DMS 273 (cell line): ENCODE measurements at regions not wholly inside any gene's neighbourhood (a gene's known extent, or its start where the extent isn't known, plus 50 kb on each side); places are given as distances from the start of the nearest gene placed in this dataset.
A peak's percentile ranks its signal among the peaks of the same experiment; 100 is the strongest.

Experiments
- DNase-seq: peaks from one replicate; lab custom pipeline; 2025; ENCODE audit not compliant: unreplicated experiment; lab: John Stamatoyannopoulos, UW

- DNase-seq = no peak
Observed at GRCh38 chr18:6648581-6648980, 80.9 kb upstream of the ARHGAP28 start.

DNA sequence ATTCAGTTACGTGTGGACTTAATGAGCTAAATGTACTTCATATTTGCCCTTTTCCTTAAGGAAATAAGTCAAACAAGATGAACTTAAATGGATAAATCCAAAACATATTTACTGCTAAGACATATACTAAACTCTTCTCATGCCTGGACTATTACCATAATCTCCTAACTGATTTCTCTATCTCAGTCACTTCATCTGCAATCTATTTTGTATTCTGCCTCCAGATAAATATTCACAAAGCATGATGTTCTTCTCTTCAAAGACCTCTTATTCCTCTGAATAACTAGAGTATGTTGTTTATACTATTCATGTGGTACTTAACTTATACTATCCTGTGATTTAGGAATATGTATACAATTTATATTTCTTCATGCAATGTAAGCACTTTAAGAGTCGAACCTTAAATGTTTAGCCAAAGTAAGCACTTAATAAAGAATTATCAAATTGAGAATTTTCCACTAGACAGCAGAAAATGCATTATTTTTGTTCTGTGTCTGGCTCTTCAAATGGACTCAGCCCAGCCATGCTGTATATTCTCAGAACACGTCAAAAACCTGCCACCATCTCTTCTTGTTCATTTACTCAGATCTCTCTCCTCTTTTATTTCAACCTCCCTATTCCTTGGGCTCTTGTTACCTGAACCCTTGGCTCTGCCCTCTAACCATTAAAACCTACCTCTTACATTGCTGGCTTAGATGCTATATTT is 79.9 kb upstream of the ARHGAP28 start:
- no peak for DNase-seq

DNA sequence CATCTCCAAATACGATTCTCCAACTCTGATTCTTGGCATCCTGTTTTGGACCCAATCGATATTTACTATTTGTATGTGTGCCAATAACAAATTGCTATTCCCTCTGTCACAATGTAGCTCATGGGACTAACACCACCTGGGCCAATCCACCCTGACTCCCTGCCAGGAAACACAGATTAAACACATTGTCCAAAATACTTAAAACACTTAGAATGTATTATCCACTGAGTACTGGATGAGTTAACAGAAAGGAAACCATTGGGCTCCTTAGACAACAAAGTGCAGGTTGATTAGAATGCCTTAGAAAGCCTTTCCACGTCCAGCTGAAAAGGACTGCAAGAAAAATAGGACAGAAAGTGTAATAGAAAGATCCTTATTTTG is 79.4 kb upstream of the ARHGAP28 start:
- no peak for DNase-seq

DNA sequence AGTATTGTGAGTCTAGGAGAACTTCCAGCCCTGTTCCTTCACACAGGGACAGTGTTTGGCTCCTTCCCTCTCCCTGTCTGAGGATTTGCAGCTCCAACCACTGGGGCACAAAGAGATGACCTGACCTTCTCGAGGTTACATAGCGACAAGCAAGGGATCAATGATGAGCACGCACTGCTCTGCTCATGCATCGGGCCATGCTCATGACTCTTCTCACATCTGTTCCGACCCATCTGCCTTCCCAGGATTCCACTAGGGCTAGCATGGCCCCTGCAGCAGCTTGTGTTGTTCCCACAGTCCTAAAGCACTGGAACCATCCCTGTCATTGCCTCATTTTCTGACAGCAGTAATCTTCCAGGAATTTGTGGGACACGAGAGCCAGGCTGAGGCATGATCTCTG is 78.8 kb upstream of the ARHGAP28 start:
- peak; percentile 4 for DNase-seq

DNA sequence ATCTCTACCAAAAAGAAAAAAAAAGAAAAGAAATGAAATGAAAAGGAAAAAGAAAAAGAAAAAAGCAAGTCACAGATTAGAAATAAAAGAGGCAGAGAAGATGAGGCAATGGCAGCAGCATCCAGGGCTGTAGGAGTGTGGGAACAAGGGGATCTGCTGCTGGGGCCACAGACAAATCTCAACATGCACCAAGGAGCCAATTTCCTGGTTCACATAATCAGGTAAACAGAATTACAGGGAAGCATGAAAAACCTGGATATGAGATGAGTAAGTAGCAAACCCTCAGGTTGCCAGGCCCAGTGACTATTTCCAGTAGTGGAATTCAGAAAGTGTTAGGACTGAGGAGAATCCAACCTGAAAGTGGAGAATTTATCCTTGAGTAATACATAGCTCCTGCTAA is 77.4 kb upstream of the ARHGAP28 start:
- no peak for DNase-seq

DNA sequence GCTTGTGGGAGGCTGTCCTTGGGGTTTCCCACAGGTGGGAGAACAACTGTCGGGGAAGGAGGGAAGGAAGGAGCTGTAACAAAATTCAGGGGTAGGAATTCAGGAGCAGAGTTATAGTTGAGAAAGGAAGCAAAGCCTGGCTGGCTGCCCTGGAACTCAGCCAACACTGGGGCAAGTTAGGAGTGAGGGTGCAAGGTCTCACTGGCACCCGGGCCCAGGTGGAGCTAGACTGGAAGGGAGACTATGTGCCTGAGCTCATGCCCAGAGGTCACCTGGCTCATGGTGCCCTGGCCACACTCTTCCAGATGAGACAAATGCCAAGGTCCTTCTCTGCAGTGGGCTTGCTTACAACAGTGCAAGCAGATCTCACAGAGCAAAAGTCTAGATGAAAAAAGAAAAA is 75.6 kb upstream of the ARHGAP28 start:
- no peak for DNase-seq

GRCh38 chr18:6659963-6660725 is 69.4 kb upstream of the ARHGAP28 start:
- DNase-seq = peak; percentile 89

GRCh38 chr18:6661692-6662415 is 67.7 kb upstream of the ARHGAP28 start:
- DNase-seq = peak; percentile 31

DNA sequence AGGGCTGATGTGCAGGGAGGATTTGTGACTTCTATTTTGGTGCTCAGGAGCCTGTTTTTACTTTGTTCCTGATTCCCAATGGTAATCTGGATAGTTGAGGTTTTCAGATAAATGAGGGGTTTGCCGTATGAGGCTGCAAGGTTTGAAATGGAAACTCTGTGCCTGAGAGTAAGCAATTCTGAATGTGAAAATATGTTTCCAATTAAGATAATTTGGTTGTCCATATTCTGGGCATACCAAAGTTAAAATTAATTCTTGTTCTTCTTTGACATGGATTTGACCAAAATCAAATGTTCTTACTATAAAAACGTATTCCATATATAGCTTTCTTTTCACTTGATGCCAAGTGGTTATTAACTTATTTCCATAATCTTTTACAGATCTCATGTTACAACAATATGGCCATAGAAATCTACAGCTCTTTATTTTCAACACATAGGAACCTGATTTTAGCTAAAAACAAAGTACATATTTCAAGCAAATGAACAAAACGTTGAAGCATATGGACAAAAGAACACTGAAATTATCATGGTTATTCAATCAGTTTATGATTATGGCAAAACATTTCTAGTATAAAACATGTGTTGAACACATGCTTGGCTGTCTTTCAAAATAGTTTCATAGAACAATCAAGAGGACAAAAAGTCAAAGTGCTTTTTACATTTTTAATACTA is 63.4 kb upstream of the ARHGAP28 start:
- DNase-seq = peak; percentile 22

GRCh38 chr18:6668836-6669235 is 60.7 kb upstream of the ARHGAP28 start:
- DNase-seq = no peak

DNA sequence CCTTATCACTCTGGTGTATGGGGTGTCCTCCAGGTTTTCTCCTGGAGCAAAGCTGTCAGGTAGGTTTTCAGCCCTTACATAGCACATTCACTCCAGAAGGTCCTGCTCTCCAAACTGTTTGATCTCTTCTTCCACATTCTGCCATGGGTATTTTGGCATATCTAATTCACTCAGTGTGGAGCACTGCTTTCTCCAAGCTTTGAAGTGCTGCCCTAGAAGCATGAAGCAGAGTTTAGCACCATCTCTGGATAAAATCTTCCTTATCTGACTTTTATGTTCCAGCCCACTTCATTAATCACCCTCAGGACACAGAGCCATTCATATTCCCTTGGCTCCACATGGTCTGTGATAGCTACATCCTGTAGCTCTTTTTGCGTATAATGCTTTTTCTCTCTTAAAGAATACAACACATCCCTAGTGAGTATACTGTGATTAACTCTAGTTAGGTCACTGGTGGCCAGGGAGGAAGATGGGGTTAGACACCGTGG is 56.7 kb upstream of the ARHGAP28 start:
- DNase-seq = no peak

DNA sequence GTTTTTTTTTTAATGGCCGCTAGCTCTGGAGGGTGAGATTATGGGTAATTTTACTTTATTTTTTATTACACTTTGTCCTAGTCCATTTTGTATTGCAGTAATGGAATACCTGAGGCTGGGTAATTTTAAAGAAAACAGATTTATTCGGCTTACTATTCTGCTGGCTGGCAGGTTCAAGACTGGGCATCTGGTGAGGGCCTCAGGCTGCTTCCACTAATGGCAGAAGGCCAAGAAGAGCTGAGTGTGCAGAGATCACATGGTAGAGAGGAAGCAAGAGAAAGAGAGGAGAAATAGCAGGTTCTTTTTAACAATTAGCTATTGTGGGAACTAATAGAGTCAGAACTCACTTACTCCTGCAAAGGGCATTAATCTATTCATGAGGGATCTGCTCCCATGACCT is 52.4 kb upstream of the ARHGAP28 start:
- peak; percentile 30 for DNase-seq

DNA sequence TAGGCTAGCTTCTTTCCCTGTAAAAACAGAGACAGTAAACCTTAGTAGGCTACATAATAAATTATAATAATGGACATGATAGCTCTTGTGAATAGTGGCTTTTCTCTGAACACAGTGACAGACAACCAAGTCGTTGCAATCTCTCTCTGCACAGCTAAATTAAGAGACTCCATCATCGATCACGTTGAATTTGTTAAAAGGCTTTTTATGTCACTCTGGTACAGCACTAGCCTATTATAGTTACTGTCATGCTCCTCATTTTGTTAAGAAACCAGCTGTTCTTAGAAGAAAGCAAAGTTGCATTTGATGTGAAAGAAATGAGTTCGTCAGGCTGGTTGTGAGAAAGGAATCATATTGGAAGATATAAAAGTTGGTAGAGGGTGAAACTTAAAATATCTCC is 50.3 kb upstream of the ARHGAP28 start:
- DNase-seq = no peak
